HT1080 (cell line): ENCODE measurements at regions not wholly inside any gene's neighbourhood (a gene's known extent, or its start where the extent isn't known, plus 50 kb on each side); places are given as distances from the start of the nearest gene placed in this dataset.

ENCODE experiments used
- DNase-seq: peaks from one replicate; pipeline ENCODE4 v3.0.0-alpha.2; 2015; ENCODE audit warnings: low read depth

GRCh38 chr4:27119239-27119638 is 258.6 kb downstream of the STIM2 start:
- DNase-seq: no peak

GRCh38 chr4:27121830-27122229 is 261.2 kb downstream of the STIM2 start:
- no peak for DNase-seq

GRCh38 chr4:27123123-27123768 is 262.6 kb downstream of the STIM2 start:
- DNase-seq: peak; percentile 50

GRCh38 chr4:27123769-27124124 is 263.1 kb downstream of the STIM2 start:
- DNase-seq: no peak

DNA sequence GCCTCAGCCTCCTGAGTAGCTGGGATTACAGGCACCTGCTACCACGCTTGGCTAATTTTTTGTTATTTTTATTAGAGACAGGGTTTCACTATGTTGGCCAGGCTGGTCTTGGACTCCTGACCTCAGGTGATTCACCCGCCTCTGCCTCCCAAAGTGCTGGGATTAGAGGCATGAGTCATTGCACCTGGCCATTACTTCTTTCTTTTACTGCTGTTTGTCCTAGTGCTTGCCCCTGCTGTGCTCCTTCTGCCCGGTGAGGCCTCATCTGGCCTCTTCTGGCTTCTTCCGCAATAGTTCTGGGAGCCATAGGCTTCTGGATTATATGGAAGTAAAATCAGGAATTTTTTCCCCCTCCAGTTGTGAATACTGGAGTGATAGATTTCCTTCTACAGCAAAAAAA is 266.3 kb downstream of the STIM2 start:
- peak; percentile 28 for DNase-seq

DNA sequence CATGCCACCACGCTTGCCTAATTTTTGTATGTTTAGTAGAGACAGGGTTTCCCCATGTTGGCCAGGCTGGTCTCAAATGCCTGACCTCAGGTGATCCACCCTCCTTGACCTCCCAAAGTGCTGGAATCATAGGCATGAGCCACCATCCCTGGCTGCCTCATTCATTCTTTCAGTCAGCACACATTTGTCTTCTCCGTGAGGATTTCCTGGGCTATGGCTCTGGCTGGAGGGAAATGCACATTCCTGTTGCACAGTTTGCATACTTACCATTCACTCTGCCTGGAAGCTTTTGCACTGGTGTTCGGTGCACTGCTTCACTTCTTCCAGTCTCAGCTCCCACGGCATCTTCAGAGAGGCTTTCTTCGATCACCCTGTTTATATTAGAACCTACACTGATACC is 267.8 kb downstream of the STIM2 start:
- no peak for DNase-seq

GRCh38 chr4:27129871-27130366 is 269.3 kb downstream of the STIM2 start:
- DNase-seq: no peak

- DNase-seq: no peak
These were observed 271.9 kb downstream of the STIM2 start for GRCh38 chr4:27132497-27132896.

GRCh38 chr4:27140486-27140885 is 279.8 kb downstream of the STIM2 start:
- DNase-seq: no peak

DNA sequence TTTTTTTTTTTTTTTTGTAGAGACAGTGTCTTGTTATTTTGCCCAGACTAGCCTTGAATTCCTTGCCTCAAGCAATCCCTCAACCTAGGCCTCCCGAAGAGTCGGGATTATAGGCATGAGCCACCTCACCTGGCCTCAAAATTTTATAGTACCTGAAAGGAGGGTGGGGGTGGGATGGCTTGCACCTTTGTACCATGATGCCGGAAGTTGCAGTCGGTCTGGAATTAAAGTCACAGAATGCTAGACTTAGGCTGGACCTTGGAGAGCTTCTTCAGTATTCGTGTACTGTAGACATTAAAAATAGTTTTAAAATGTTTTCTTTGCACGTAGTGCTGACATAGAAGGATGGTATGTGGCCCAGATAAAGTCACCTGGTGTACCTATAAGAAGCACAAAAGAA is 280.9 kb downstream of the STIM2 start:
- DNase-seq: no peak

DNA sequence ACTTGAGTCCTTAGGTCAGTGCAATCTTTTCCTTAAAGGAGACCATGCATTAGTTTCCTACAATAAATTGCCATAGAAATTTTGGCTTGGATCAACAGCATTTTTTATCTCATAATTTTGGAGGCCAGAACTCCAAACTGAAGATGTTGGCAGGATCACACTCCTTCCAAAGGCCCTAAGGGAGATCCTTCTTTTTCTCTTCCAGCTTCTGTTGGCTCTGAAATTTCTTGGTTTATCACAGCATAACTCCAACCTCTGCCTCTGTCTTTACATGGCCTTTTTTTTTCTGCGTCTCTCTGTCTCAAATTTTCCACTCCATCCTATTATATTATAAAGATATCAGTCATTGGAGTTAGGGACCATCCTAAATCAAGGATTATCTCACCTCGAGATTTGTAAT is 282.2 kb downstream of the STIM2 start:
- DNase-seq: no peak

- DNase-seq: no peak
These were observed 285.0 kb downstream of the STIM2 start for GRCh38 chr4:27145597-27145996.

DNA sequence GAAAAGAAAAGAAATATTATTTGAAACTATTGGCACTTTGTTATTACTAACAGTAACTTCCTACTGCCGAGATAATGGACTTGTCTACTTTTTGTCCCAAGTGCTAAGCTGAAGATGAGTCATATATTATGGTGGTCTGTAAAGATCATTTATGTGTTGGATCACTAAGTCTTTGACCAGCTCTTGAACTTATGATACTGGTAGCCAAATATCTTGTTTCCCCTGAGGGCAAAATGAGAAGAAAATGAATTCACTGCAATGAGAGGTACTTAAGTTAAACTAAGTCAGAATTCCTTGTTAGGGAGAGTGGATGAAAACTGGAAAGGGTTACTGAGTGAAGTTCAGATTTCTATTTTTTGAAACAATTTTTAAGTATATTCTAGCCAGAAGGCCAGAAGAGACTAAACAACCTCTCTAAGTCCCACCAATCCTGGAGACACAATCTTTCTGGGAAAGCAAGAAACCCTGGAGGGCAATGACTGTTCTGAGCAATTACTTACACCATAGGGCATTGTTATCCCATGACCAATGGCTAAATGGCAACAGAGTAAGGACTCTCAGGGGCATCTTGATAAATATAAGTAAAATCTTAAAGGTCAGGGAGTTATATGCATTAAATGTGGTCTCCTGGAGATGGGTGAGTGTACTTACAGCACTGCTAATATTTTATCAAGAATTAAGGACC is 287.7 kb downstream of the STIM2 start:
- no peak for DNase-seq

GRCh38 chr4:27149541-27150212 is 289.0 kb downstream of the STIM2 start:
- DNase-seq: peak; percentile 51

DNA sequence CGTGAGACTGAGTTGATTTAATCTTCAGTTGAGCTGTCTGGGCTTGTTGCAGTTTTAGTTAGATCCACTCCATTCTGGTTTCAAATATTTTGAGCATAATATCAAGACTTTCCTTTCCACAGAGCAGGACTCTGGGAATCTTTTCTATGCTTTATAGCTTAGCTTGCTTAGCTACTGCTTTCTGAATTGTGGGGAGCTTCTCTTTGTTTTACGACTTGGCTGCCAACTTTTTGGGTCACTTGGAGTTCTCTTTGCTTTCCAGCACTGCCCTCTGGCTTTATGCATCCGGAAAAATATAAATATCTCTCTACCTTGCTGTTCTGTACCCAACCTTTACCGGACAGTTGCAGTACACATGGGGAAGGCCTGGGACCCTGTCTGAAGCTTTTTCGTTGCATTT is 292.1 kb downstream of the STIM2 start:
- DNase-seq: no peak

GRCh38 chr4:27154706-27155105 is 294.1 kb downstream of the STIM2 start:
- DNase-seq: peak; percentile 89

DNA sequence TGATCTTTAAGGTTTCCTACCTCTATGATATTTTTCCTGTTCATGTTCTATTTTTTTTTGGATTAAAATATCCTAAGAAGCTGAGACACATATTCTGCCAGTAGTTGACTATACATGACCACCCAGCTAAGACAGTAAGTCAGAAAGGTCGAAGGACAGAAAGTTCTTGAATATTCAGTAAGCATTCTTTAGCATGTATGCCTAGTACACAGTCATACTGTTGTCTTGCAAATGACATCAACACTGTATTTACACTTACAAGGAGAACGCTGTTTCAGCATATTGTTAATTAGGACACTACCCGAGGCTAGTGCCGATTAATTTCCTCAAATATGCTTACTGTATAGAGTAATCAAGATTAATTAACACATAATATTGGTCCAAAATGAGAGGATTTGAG is 300.6 kb downstream of the STIM2 start:
- no peak for DNase-seq

DNA sequence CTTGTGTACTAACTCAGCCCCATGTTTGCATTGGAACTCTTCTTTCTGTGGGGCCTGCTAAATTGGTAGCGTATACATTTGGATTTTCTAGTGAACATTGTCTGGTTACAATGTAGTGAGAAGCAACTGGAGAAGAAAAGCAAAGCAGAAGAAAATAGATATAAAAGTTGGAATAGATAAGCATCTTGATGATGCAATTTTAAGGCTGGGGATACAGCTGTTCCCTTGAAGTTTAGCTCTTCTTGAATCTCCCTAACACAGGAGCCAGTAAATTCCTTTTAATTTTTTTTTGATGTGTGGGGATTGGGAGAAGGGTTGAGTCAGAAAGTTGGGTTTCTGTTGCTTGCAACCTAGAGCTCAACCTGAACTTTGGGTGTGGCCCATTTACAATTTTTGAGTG is 308.1 kb downstream of the STIM2 start:
- DNase-seq: no peak

GRCh38 chr4:27173280-27173679 is 312.6 kb downstream of the STIM2 start:
- DNase-seq: no peak

- peak; percentile 13 for DNase-seq
These were observed 315.8 kb downstream of the STIM2 start for GRCh38 chr4:27176400-27176799.

- DNase-seq: no peak
These were observed 316.2 kb downstream of the STIM2 start for GRCh38 chr4:27176881-27177280.

DNA sequence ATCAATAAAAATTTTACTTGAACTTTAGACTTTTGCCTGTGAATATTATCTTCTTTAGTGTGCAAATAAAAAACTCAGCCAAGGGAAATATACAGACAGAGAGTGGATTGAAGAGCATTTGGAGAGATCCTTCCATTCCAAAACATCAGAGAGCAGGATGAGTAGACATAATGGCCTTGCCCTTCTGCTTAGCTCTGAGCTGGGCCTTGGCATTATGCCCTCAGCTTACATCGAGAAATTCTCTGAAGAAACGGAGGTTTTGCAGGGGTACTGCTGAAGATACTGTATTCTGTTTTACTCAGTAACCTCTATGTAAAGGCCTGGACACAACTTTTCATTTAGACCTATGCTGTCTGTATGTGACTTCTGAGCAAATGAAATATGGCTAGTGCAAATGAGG is 317.4 kb downstream of the STIM2 start:
- no peak for DNase-seq

DNA sequence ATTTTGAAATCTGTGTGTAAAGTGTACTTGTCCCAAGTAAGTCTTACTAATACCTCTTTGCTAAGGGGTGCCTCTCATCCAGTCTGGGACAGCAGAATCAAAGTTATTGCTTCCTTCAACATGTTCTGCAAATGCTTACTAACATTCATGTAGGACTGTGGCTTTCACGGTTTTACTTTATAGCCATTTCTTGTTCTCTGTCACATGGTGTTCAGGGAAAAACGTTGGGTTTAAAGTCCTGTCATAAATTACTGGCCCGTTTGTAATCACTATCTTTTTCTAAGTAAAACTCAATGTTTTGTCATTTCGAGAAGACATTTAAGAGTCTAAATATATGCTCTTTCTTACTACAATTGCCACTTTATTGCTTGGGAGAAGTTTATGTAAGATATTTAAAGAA is 321.1 kb downstream of the STIM2 start:
- DNase-seq: no peak
